Panc1 (cell line): ENCODE measurements at regions not wholly inside any gene's neighbourhood (a gene's known extent, or its start where the extent isn't known, plus 50 kb on each side); places are given as distances from the start of the nearest gene placed in this dataset.

Experiments
- ATAC-seq: fragments of 200-7000 bp; cut with Tn5 transposase; 2 replicates; pipeline ENCODE4 v1.9.1; 2020; ENCODE audit warnings: mild to moderate bottlenecking, moderate library complexity
- BruUV-seq: library from RNA; stranded (reverse); fragments of 400-500 nt; replicated peaks from 2 replicates; lab custom pipeline; 2021; lab: Mats Ljungman, UMichigan
- CTCF ChIA-PET: fragments of 300-600 bp; sonication (Branson Sonifier 250); formaldehyde crosslinking; loops from one replicate; lab custom pipeline; 2022; ENCODE audit warnings: antibody characterized with exemption; lab: Charles Lee
- POLR2A ChIA-PET: fragments of 300-600 bp; sonication (Branson Sonifier 250); formaldehyde crosslinking; loops from one replicate; lab custom pipeline; 2022; ENCODE audit warnings: antibody characterized with exemption; lab: Charles Lee
- DNase-seq: peaks from one replicate; pipeline ENCODE4 v3.0.0-alpha.2; 2010; ENCODE audit warnings: low read depth, low spot score
- H3K27ac ChIP-seq: 2 replicates; pipeline ENCODE4 v1.5.1; 2011; ENCODE audit warnings: mild to moderate bottlenecking, low read length, inconsistent platforms
- H3K27me3 ChIP-seq: fragments of 200-500 bp; sonication (Bioruptor generic); 2 replicates; pipeline ENCODE4 v1.6.0; 2014; ENCODE audit warnings: low read length, inconsistent platforms; ENCODE audit not compliant: control insufficient read depth, insufficient read depth
- H3K36me3 ChIP-seq: fragments of 200-500 bp; sonication (Bioruptor generic); 2 replicates; pipeline ENCODE4 v1.5.1; 2014; ENCODE audit warnings: inconsistent platforms, mild to moderate bottlenecking, low read length, moderate library complexity; ENCODE audit not compliant: control insufficient read depth, insufficient read depth
- H3K4me1 ChIP-seq: 2 replicates; pipeline ENCODE4 v1.5.1; 2011; ENCODE audit warnings: inconsistent platforms, mild to moderate bottlenecking, low read length, moderate library complexity; ENCODE audit not compliant: control insufficient read depth, insufficient read depth
- H3K4me3 ChIP-seq, 2 experiments: 2 replicates each; pipeline ENCODE4 v1.5.1; 2011 to 2012; ENCODE audit warnings: low read depth in 2 of 2, low read length in 2 of 2, mild to moderate bottlenecking in 2 of 2, inconsistent platforms in 1 of 2, moderate library complexity in 1 of 2
- H3K9me3 ChIP-seq: fragments of 200-500 bp; sonication (Bioruptor generic); 2 replicates; pipeline ENCODE4 v1.5.1; 2014; ENCODE audit warnings: low read depth, mild to moderate bottlenecking, inconsistent platforms, low read length, moderate library complexity; ENCODE audit not compliant: control insufficient read depth, insufficient read depth
- POLR2AphosphoS5 ChIP-seq: IDR thresholded peaks from 2 replicates; pipeline ENCODE4 v1.6.1; 2012; ENCODE audit warnings: mild to moderate bottlenecking, low read depth, low read length, moderate library complexity
- SIN3A ChIP-seq: IDR thresholded peaks from 2 replicates; pipeline ENCODE4 v1.6.1; 2012; ENCODE audit warnings: low read depth, mild to moderate bottlenecking, low read length, moderate library complexity, borderline replicate concordance; ENCODE audit not compliant: insufficient read depth
- TCF7L2 ChIP-seq: IDR thresholded peaks from 2 replicates; pipeline ENCODE4 v1.6.1; 2011; ENCODE audit warnings: mild to moderate bottlenecking, low read depth, low read length, inconsistent platforms
- in situ Hi-C: cut with HindIII; loops from 2 replicates; pipeline ENCODE4 v1.10.0; 2016; ENCODE audit warnings: low sequenced_read_pairs, low pct_unique_long_range_greater_than_20kb
- intact Hi-C: fragments of 100-400 bp; cut with micrococcal nuclease; formaldehyde crosslinking; loops from one replicate; pipeline ENCODE4 v1.10.0; 2022; ENCODE audit not compliant: unreplicated experiment
- TF ChIP-seq, protein P1 (sequence below): fragments of 450-650 bp; IDR thresholded peaks from 2 replicates; pipeline ENCODE4 v1.5.1; 2017; ENCODE audit warnings: mild to moderate bottlenecking
- TF ChIP-seq, protein P2 (sequence below), 2 experiments: IDR thresholded peaks; 2 replicates each; pipeline ENCODE4 v1.6.1; 2011 to 2012; ENCODE audit warnings: low read depth in 2 of 2, control low read depth in 1 of 2, low read length in 1 of 2, mild to moderate bottlenecking in 1 of 2, moderate library complexity in 1 of 2; ENCODE audit not compliant: insufficient read depth in 1 of 2

- ATAC-seq (no peak), DNase-seq (no peak)
- H3K27ac ChIP-seq, result no peak overlapping the region
- H3K27me3 ChIP-seq, result no peaks in the 10 kb centered on the region
- no peaks in the 10 kb centered on the region for H3K4me1 ChIP-seq
- no peak overlapping the region for H3K4me3 ChIP-seq
- TF ChIP-seq POLR2AphosphoS5 (no peak), SIN3A (no peak), TCF7L2 (no peak)
- TF ChIP-seq, protein P1, sequence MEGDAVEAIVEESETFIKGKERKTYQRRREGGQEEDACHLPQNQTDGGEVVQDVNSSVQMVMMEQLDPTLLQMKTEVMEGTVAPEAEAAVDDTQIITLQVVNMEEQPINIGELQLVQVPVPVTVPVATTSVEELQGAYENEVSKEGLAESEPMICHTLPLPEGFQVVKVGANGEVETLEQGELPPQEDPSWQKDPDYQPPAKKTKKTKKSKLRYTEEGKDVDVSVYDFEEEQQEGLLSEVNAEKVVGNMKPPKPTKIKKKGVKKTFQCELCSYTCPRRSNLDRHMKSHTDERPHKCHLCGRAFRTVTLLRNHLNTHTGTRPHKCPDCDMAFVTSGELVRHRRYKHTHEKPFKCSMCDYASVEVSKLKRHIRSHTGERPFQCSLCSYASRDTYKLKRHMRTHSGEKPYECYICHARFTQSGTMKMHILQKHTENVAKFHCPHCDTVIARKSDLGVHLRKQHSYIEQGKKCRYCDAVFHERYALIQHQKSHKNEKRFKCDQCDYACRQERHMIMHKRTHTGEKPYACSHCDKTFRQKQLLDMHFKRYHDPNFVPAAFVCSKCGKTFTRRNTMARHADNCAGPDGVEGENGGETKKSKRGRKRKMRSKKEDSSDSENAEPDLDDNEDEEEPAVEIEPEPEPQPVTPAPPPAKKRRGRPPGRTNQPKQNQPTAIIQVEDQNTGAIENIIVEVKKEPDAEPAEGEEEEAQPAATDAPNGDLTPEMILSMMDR, result no peak
- TF ChIP-seq, protein P2, sequence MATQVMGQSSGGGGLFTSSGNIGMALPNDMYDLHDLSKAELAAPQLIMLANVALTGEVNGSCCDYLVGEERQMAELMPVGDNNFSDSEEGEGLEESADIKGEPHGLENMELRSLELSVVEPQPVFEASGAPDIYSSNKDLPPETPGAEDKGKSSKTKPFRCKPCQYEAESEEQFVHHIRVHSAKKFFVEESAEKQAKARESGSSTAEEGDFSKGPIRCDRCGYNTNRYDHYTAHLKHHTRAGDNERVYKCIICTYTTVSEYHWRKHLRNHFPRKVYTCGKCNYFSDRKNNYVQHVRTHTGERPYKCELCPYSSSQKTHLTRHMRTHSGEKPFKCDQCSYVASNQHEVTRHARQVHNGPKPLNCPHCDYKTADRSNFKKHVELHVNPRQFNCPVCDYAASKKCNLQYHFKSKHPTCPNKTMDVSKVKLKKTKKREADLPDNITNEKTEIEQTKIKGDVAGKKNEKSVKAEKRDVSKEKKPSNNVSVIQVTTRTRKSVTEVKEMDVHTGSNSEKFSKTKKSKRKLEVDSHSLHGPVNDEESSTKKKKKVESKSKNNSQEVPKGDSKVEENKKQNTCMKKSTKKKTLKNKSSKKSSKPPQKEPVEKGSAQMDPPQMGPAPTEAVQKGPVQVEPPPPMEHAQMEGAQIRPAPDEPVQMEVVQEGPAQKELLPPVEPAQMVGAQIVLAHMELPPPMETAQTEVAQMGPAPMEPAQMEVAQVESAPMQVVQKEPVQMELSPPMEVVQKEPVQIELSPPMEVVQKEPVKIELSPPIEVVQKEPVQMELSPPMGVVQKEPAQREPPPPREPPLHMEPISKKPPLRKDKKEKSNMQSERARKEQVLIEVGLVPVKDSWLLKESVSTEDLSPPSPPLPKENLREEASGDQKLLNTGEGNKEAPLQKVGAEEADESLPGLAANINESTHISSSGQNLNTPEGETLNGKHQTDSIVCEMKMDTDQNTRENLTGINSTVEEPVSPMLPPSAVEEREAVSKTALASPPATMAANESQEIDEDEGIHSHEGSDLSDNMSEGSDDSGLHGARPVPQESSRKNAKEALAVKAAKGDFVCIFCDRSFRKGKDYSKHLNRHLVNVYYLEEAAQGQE (IDR thresholded peaks at IDR 0.05; ENCODE audit: insufficient read depth in 1 of 2, low read depth in 2 of 2, low read length in 1 of 2), result no peak
- no peaks in the 10 kb centered on the region for H3K9me3 ChIP-seq
- ChIA-PET POLR2A (no interaction called here), CTCF (no interaction called here)
- in situ Hi-C loops (no loop called here), intact Hi-C loops (no loop called here)
- H3K36me3 ChIP-seq, result no peaks in the 10 kb centered on the region
- no TSS peak for BruUV-seq
Observed at GRCh38 chr2:181235683-181236459, 221.3 kb upstream of the ITGA4 start.

DNA sequence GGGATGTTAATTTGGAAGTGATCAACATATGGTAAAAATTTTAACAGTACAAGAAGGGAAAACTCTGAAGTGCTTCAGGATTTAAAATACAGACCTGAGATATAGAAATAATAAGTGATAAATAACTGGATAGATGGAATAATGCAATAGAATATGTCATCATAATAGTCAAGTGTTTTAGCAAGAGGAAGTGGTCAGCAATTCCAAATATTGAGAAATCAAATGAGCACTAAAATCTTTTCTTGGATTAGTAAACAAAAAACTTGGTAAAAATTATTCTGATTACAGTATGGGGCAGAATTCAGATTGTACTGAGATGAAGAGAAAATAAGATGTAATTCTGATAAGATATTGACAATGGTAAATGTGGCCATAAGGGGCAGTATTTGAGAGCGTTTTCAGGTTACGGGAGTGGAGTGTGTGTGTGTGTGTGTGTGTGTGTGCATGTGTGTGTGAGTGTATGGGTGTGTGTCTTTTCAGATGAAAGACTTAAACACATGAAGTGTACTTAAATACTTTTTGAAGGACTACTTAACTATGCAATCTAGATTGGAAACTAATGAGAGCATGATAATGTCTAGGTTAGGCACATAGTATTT, 217.9 kb upstream of the ITGA4 start:
- intact Hi-C loops (no loop called here), in situ Hi-C loops (no loop called here)
- DNase-seq, result no peak
- TF ChIP-seq, protein P2 (IDR thresholded peaks at IDR 0.05; ENCODE audit: insufficient read depth in 1 of 2, low read depth in 2 of 2, low read length in 1 of 2), result no peak
- TF ChIP-seq SIN3A, result no peak
- TF ChIP-seq, protein P1, result peak; percentile 21; the same call in 1 of the 2 replicates
- no peak for TF ChIP-seq POLR2AphosphoS5
- no peak for TF ChIP-seq TCF7L2
- no peaks in the 10 kb centered on the region for H3K4me1 ChIP-seq
- BruUV-seq, result no TSS peak
- ChIA-PET POLR2A (no interaction called here), CTCF (no interaction called here)
- no peaks in the 10 kb centered on the region for H3K9me3 ChIP-seq
- no peaks in the 10 kb centered on the region for H3K36me3 ChIP-seq
- no peak for ATAC-seq
- H3K27me3 ChIP-seq, result no peaks in the 10 kb centered on the region
- no peak overlapping the region for H3K4me3 ChIP-seq
- H3K27ac ChIP-seq, result no peak overlapping the region
